DMS53 (cell line): ENCODE measurements at regions not wholly inside any gene's neighbourhood (a gene's known extent, or its start where the extent isn't known, plus 50 kb on each side); places are given as distances from the start of the nearest gene placed in this dataset.
A peak's percentile ranks its signal among the peaks of the same experiment; 100 is the strongest.
"Not testable (repeated sequence)": the region's sequence is repeated elsewhere in the genome, so short reads cannot be mapped to it uniquely, and the experiment has no call there.

Experiments
- DNase-seq: peaks from one replicate; lab custom pipeline; 2025; lab: John Stamatoyannopoulos, UW

DNA sequence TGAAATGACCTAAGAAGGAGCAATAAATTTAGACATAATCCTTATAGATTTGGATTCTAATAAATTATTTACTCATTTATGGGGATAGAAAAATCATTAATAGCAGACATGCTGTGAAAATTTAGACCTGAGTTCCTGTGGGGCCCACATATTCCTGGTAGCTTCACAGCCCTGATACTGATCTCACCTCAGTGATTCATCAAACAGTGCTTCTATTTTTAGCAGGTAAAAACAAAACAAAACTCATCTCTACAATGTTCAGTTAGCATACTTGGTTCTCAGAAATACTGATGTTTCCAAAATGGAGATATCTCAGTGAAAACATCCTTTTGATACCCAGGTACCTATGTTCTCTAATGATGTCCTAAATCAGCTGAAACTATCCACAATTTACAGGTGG lies 841.1 kb upstream of the SORCS1 start:
- no peak for DNase-seq

DNA sequence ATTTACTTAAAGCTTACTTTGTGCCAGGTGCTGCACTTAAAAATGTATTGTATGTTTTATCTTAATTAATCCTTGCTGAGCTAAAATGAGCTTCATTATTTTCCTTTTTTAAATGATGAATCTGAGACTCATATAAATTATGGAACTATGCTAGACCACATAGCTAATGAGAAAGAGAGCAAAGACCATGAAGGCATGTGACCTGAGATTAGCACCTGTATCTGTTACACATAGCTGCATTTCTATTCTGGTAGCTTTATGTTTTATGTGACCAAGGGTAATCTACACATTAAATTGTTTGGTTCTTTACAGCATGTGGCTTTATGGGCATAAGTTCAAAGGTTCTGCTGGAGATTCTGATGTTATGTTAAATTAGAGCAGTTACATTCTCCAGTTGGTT lies 839.1 kb upstream of the SORCS1 start:
- DNase-seq: no peak

DNA sequence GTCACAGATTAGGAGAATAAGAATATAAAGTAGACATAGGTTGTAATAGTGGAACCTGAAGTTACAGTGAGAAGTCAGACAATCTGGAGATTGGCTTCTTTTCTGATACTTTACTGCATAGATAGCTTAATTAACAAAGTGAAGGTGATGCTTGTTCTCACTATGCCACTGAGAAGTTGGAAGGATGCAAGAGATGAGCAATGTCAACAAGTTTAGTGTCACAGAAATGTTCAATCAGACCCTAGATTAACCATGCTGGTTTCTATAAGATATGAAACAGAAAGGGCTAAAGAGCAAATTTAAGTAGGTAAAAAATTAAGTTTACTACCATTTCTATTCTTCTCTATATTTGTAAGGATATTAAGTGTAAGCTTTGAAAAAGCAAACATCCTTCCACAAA lies 838.6 kb upstream of the SORCS1 start:
- no peak for DNase-seq

DNA sequence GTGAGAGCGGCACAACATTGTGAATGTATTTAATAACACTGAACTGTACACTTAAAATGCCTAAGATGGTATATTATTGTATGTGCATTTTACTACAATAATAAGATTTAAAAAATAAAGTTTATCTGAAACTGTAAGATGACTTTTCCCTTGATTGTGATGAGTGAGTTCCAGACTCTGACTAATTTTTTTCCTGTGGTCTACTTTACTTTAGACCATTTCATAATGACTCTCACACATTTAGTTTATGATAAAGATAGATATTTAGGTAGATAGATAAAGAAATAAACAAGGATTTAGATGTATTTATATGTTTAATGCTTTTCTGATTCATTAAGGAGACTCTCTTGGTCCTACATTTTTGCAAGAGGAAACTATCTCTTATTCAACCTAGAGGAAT lies 835.9 kb upstream of the SORCS1 start:
- DNase-seq: no peak

DNA sequence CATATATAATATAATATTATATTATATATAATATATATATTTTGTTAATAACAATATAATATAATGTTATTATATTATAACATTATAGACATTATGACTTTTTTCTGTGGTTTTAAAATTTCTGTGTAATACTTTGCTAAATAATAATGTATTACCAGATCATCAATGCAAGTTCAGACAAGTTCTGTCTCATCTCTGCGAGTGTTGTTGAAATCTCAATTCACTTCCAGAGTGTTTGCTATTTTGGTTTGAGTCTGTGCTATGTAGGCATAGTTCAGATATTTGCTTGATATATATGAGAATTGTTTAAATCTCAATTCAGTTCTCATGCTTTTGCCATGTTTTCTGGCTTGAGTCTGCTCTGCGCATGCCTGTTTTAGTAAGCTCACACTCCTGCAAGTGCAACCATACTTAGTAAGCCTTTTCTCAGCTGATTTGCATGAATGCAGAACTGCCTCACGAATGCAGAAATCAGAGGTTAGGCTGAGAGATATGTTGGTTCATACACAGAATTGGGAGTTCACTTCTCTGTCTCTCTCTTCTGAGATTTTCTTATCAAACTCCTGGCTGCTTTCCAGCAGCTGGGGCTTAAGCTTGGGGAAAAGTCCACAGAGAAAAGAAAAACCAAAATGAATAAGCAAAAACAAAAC lies 830.2 kb upstream of the SORCS1 start:
- no peak for DNase-seq

DNA sequence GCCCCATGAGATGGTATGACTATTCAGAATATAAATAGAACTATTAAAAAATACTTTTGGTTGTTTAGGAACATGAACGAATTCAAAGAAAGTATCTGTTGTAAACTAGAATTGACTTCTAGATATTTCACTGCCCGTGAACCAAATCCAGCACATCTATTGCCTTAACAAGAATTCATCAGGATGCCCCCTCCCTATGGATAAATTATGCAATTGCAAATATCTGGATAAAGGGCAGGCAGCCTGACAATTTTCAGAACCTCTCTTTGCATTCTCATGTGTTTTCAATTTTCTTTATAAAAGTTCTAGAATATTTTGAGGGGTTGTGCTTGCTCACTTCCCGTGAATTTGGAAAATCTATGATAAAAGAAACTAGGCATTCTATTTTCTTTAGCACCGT lies 822.1 kb upstream of the SORCS1 start:
- DNase-seq: no peak

DNA sequence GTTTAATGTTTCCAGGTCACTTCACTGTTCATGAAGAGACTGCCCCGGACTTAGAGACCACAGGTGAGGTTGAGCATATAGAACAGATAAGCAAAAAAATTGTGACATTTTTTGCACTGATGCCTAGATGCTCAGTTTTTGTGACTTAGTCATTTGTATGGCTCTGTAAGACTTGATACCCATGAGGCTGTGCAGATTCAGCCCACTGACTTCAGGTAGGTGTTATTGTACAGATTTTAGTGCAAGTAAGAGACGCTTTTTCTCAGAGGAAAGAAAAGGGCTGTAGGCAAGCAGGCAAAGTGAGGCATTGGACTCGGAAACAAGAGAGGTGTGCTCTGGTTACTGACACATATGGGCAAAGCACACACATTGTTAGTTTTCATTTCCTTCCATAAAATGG lies 820.1 kb upstream of the SORCS1 start:
- DNase-seq: no peak

DNA sequence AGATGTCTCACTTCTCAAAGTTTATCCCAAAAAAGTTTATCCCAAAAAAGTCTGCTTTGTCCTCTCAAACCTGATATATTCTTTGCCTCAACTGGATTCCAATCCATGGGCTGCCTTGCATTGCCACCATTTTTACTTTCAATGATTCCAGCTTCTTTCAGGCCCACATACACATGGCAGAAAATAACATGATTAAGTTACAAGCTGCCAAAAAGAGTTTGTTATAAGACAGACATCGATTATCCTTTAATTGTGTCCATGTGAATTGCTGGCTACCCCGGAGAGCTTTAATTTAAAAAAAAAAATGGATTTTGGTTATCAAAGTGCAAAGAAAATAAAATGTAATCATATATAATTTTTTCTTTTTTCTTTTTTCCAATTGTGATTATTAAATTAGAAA lies 819.6 kb upstream of the SORCS1 start:
- no peak for DNase-seq

DNA sequence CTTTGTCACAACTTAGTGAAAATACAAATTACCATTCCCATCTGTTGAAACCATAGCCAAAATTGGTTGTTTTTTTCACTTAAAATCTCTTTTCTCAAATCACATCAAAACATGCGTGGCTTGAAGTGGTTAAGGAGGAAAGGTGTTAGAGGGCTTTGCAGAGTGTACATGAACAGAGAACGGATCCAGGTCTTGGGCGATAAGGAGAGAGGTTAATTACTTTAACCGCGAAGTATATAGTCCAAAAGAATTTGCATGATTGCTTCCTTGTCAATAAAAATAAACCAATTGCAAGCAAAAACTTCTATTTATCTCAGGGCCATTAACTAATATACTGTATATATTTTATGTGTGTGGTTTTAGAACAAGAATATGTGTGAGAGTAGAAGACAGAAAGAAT lies 813.9 kb upstream of the SORCS1 start:
- DNase-seq: no peak

DNA sequence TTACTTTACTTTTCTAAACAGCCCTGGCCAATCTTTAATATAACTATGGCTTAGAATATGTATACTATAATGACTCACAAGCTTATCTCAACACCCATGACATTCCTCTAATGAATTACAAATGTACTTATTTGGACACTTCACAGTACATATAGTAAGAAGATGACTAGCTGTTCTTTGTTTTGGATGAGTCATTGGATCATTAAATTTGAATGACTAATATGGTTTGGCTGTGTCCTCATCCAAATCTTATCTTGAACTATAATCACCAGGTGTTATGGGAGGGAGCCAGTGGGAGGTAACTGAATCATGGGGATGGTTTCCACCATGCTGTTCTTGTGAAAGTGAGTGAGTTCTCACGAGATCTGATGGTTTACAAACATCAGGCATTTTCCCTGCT lies 807.5 kb upstream of the SORCS1 start:
- peak; percentile 71 for DNase-seq

DNA sequence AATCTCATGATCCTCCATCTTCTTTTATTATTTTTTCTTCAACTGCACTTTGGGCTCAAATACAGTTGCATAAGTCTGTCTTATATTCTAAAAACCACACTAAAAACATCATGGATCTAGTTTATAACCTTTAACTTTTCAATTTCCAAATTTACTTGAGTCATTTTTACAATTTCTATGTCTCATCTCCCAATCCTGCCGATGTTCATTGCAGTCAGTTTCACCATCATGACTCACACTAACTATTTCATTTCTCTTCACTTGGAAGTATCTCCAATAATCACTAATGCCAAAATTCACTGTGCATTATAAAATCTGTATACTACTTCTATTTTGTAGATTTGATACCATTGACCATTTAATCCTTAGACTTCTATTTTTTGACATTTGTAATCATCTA lies 806.9 kb upstream of the SORCS1 start:
- DNase-seq: no peak

DNA sequence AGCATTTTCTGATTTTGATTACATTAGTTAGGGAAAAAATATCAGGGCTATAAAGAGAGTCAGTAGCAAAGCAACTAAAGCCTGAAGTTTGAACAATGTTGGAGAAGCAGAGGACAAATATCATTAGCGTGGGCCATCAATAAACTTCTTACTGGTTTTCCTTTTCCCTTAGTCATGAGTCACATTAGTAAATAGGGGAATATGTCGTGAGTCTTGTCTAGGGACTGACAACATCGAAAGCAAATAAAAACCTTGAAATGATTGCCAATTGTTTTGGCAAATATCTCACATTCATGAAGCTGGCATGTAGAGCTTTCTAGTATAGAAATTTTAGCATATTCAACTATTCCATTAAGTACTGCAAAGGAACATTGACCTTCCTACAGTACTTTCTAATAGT lies 806.0 kb upstream of the SORCS1 start:
- DNase-seq: peak; percentile 15

DNA sequence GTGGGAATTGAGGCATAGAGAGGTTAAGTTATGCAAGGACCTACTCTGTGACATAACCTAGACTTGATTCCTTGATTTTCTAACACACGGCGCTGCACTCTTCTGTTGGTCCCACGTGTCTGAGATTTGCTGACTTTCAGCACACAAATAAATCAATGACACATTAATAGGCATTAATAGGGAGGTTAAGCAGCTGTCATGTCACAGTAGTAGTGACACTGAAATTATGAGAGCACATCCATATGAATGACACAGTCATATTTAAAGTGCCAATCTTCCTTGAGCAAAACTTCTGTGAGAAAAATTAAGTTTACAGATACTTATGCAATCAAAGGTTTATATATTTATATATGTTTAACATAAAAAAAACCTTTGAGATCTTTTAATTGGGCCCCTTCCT lies 805.4 kb upstream of the SORCS1 start:
- DNase-seq: no peak

DNA sequence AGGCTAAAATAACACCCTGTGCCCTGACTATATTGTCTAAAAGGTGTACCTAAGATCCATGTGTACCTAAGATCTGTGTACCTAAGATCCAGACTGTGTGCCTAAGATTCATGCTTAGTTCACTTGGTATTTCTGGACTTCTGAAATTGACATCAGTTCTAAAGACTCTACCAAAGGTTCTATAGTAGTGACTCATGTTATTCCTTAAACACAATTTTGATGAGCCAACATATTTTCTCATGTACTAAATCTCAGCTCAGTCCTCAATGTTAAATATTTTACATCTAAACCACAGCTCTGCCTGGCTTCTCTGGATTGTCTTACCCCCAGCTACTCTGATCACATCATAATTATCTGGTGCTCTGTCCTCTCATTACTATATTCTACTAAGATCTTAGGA lies 802.3 kb upstream of the SORCS1 start:
- DNase-seq: no peak

DNA sequence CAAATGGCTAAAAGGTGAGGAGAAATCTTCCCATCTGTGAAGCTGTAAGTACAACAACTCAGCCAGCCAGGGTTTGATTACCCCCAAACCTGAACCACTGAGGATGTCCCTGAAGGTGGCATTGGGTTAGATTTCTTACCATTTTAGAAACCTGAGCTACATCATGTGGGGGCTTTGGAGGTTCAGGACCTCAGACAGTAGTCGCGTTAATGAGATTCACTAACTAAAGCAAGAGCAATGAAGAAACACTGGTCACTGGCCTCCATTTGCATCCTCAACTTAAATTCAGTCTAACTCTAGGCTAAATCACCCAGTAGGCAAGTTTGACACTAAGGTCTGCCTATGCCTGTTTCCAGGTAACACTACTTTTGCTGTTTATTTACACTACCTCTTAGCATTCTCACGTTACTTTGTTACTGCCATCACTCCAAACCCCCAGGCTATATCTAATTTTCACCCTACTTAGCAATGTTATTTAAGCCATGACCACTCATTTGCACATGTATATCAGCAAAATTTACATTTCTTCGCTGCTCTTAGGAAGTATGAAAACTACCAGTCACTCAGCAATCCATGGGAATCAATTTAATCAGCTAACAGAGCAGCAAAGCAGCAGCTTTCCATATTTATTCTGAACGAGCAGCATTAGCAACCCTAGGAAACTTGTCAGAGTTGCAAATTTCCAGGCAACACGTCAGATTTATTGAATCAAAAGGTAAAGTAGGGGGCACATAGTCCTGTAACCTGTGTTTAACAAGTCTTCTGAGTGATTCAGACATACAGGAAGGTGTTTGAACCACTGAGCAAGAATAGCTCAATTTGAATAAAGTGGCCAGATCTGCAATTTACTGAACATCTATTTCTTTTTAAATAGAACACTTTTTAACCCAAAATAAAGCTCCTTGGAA lies 788.4 kb upstream of the SORCS1 start:
- DNase-seq: peak; percentile 5

DNA sequence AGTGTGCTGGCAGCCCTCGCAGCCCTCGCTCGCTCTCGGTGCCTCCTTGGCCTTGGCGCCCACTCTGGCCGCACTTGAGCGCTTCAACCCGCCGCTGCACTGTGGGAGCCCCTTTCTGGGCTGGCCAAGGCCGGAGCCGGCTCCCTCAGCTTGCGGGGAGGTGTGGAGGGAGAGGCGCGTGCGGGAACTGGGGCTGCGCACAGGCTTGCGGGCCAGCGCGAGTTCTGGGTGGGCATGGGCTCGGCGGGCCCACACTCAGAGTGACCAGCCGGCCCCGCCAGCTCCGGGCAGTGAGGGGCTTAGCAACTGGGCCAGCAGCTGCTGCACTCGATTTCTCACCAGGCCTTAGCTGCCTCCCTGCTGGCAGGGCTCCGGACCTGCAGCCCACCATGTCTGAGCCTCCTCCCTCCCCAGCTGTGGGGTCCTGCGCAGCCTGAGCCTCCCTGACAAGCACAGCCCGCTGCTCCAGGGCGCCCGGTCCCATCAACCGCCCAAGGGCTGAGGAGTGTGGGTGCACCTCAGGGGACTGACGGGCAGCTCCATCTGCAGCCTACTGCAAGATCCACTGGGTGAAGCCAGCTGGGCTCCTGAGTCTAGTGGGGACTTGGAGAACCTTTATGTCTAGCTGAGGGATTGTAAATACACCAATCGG lies 786.0 kb upstream of the SORCS1 start:
- not testable (repeated sequence) for DNase-seq

DNA sequence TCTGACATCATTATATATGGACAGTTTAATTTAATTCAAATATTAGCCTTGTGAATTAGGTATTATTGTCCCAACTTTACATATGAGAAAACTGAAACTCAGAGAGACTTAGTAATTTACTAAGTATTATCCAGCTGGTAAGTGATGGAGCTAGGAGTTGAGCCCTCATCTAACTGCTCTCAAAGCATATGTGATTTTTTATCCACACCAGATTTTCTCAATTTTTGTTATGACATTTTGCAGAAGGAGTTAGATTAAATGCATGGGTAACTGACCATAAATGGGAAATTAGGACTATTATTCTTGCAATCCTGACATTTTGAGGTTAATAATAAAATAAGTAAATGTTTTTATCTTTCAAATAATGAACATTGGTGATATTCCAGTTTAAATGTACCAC lies 778.3 kb upstream of the SORCS1 start:
- DNase-seq: no peak

DNA sequence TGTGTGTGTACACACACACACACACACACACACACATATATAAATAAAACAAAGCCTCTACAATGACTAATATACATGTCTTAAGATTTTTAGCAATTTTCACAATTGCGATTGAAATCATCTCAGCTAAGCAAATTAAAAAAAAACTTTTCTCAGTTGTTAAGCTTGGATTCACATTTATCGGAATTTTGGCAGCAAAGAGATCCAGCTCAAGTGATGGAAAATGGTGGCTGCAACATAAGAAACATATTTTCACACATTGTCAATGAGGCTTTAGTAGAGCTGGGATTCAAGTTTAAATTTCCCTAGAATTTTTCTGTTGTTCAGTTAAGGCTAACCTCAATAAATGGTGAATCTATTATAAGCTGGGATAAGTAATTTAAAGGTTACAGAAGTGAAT lies 768.6 kb upstream of the SORCS1 start:
- no peak for DNase-seq

DNA sequence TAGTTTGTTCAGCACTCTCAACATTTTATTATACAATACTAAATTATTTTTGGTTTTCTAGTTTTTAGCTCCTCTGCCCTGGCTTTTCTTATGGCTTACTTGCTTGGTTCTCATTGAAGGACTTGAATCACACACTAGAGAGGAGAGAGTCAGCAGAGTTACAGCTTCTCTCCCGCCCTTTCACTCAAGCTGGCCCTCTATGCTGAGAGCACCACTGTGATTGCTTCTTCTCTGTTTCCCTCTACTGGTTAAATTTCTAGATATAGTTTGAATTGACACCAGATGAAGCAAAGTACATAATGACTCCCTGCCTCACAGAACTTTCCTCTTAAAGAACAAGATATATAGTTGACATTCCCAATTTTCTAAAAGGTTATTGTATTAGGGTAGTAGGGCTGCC lies 767.3 kb upstream of the SORCS1 start:
- DNase-seq: no peak

DNA sequence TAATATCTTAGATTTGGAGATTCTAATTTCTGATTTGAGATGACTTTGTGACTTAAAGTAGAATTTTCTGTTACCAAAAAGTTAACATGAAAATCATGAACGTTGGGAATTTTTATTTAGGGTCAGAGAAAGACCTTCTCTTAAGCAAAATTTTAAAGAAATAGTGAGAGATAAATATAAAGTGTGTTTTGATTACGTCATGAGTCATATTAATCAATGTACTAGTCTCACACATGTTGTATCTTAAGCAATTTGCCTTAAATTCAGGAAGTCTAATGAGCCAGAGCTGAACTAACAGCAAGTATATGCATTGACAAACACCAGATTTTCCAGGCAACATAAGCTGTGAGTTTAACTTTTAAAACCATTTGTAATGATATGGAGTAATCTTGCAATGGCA lies 765.5 kb upstream of the SORCS1 start:
- DNase-seq: no peak

DNA sequence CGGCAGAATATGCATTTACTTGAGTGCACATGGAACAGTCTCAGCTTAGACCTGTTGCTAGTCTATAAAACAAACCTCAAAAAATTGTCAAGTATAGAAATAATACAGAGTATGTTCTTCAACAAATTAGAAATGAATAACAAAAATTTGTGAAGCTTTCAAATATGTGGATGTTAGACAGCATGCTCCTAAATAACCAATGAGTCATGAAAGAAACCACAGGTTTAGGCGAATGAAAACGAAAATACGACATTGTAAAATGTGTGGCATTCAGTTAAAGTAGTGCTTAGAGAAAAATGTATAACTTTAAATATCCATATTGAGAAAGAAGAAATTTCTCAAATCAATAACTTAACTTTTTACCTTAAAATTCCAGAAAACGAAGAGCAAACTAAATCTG lies 760.0 kb upstream of the SORCS1 start:
- DNase-seq: no peak

DNA sequence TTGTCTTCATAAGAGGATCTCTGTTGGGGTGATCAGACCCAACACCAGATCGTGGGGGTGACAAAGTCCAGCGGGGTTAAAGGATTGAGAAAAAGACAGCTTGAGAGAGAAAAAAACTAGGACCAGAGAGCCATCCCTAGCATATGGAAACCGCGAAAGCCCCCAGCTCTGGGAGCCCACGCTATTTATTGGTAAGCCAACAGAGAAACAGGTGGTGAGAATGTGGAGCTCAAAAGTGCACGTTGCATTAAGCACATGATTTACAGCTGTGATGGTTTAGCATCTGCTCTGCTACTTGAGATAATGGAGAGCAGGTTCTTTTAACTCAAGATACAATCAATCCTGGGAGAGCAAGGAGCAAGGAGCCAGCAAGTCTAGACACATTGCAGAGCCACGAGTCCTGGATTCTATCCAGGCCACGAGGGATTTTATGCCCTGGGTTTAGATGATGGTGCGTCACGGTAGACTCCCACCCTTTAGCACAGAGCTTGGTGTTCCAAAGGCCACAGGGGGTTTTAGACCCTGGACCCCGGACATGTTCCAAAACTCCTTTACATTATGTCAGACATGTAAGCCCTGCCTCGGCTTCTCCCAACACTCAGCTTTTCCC lies 755.2 kb upstream of the SORCS1 start:
- no peak for DNase-seq

DNA sequence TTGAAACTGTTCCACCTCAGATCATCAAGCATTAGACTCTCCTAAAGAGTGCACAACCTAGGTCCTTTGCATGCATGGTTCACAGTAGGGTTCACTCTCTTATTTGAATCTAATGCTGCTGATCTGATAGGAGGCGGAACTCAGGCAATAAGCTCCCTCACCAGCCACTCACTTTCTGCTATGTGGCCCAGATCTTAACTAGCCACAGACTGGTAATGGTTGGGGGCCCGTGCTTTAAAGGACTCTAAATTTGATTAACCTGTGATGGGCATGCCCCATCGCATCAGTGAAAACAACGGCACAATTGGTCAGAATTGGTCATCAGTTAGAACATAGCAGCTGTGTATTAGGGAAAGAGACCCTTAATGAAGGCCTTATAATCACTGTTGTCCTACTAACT lies 753.7 kb upstream of the SORCS1 start:
- DNase-seq: no peak
